ENCODE measurements at regions not wholly inside any gene's neighbourhood (a gene's known extent, or its start where the extent isn't known, plus 50 kb on each side); places are given as distances from the start of the nearest gene placed in this dataset.

DNA sequence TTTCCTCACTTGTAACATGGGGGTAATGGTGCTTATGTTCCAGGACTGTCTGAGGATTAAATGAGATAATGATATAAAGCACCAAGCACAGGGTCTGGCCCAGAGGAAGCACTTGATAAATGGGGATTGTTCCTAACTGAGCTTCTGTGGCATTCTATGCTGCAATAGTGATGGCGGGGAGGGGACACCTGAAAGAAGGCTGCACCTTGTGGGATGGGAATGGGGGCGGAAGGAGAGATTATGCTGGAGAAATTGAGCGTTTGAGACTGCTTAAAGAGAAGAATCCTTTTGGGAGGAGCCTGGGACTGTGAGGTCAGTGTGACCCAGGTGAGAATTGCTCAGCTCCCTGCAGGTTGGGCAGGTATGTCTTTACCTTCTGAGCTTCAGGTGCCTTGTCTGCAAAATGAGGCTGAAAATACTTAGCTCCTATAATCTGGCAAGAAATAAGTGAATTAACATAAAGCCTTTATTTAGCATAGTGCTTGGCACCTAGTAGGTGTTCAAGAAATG, 55.9 kb upstream of the CTPS1 start (continued):
- TF ChIP-seq, protein P1, sequence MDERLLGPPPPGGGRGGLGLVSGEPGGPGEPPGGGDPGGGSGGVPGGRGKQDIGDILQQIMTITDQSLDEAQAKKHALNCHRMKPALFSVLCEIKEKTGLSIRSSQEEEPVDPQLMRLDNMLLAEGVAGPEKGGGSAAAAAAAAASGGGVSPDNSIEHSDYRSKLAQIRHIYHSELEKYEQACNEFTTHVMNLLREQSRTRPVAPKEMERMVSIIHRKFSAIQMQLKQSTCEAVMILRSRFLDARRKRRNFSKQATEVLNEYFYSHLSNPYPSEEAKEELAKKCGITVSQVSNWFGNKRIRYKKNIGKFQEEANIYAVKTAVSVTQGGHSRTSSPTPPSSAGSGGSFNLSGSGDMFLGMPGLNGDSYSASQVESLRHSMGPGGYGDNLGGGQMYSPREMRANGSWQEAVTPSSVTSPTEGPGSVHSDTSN (CRISPR knock-in tag; IDR thresholded peaks at IDR 0.05; ENCODE audit: low read depth), result no peak
- TF ChIP-seq, protein P1 (tag; conservative IDR thresholded peaks at IDR 0.05; ENCODE audit: low read depth), result no peak
- TF ChIP-seq ZNF551 (CRISPR knock-in tag; IDR thresholded peaks at IDR 0.05) (no peak), TBL1XR1 (IDR thresholded peaks at IDR 0.05; ENCODE audit: low read length in 2 of 2) (no peak), ZNF174 (CRISPR knock-in tag; IDR thresholded peaks at IDR 0.05) (no peak), PRDM10 (IDR thresholded peaks at IDR 0.05; ENCODE audit: partially characterized antibody) (no peak)
- TF ChIP-seq, protein P2, sequence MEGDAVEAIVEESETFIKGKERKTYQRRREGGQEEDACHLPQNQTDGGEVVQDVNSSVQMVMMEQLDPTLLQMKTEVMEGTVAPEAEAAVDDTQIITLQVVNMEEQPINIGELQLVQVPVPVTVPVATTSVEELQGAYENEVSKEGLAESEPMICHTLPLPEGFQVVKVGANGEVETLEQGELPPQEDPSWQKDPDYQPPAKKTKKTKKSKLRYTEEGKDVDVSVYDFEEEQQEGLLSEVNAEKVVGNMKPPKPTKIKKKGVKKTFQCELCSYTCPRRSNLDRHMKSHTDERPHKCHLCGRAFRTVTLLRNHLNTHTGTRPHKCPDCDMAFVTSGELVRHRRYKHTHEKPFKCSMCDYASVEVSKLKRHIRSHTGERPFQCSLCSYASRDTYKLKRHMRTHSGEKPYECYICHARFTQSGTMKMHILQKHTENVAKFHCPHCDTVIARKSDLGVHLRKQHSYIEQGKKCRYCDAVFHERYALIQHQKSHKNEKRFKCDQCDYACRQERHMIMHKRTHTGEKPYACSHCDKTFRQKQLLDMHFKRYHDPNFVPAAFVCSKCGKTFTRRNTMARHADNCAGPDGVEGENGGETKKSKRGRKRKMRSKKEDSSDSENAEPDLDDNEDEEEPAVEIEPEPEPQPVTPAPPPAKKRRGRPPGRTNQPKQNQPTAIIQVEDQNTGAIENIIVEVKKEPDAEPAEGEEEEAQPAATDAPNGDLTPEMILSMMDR (IDR thresholded peaks at IDR 0.05 in 2 of 3, conservative IDR thresholded peaks at IDR 0.05 in 1 of 3; ENCODE audit: insufficient read depth in 2 of 3, low read depth in 1 of 3, low read length in 3 of 3), result no peak
- TF ChIP-seq, protein P3, sequence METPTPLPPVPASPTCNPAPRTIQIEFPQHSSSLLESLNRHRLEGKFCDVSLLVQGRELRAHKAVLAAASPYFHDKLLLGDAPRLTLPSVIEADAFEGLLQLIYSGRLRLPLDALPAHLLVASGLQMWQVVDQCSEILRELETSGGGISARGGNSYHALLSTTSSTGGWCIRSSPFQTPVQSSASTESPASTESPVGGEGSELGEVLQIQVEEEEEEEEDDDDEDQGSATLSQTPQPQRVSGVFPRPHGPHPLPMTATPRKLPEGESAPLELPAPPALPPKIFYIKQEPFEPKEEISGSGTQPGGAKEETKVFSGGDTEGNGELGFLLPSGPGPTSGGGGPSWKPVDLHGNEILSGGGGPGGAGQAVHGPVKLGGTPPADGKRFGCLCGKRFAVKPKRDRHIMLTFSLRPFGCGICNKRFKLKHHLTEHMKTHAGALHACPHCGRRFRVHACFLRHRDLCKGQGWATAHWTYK (CRISPR knock-in tag; IDR thresholded peaks at IDR 0.05), result no peak

Data from K562 (cell line).